Stimulated activated CD4-positive, alpha-beta T cell treated with anti-CD3 and anti-CD28 coated beads, TNF-alpha, amount 100 ng/mL, for 24 hours (primary cell): ENCODE measurements at regions not wholly inside any gene's neighbourhood (a gene's known extent, or its start where the extent isn't known, plus 50 kb on each side); places are given as distances from the start of the nearest gene placed in this dataset.

Experiments
- DNase-seq, 3 experiments: peaks; one replicate each; pipeline ENCODE4 v3.0.0-alpha.2; 2020; ENCODE audit warnings: low read depth in 3 of 3

- DNase-seq, result no peak
Measured at GRCh38 chr14:53464376-53464775, 311.3 kb upstream of the DDHD1 start.

GRCh38 chr14:53462931-53463778 lies 310.0 kb upstream of the DDHD1 start:
- DNase-seq, result no peak

- no peak for DNase-seq
Measured at GRCh38 chr14:53461858-53462257, 308.7 kb upstream of the DDHD1 start.

- no peak for DNase-seq
Measured at GRCh38 chr14:53460544-53460943, 307.4 kb upstream of the DDHD1 start.

- DNase-seq, result no peak
Measured at GRCh38 chr14:53458368-53458814, 305.3 kb upstream of the DDHD1 start.

- no peak for DNase-seq
Measured at GRCh38 chr14:53456931-53457330, 303.8 kb upstream of the DDHD1 start.

- DNase-seq, result no peak
Measured at GRCh38 chr14:53452005-53452673, 299.0 kb upstream of the DDHD1 start.

GRCh38 chr14:53450871-53451270 lies 297.7 kb upstream of the DDHD1 start:
- no peak for DNase-seq

- DNase-seq, result no peak
Measured at GRCh38 chr14:53448682-53449081, 295.6 kb upstream of the DDHD1 start.

- no peak for DNase-seq
Measured at GRCh38 chr14:53444677-53445312, 291.7 kb upstream of the DDHD1 start.

- DNase-seq, result no peak
Measured at GRCh38 chr14:53441789-53442188, 288.7 kb upstream of the DDHD1 start.

- DNase-seq, result no peak
Measured at GRCh38 chr14:53437858-53438257, 284.7 kb upstream of the DDHD1 start.

GRCh38 chr14:53432378-53432802 lies 279.3 kb upstream of the DDHD1 start:
- DNase-seq, result peak in 1 of 3 experiments; percentile 5

GRCh38 chr14:53430870-53431269 lies 277.7 kb upstream of the DDHD1 start:
- DNase-seq, result no peak

- DNase-seq, result no peak
Measured at GRCh38 chr14:53412819-53413675, 259.9 kb upstream of the DDHD1 start.

GRCh38 chr14:53411125-53411524 lies 258.0 kb upstream of the DDHD1 start:
- DNase-seq, result no peak

- no peak for DNase-seq
Measured at GRCh38 chr14:53409969-53410368, 256.8 kb upstream of the DDHD1 start.

- DNase-seq, result no peak
Measured at GRCh38 chr14:53409289-53409688, 256.2 kb upstream of the DDHD1 start.

- no peak for DNase-seq
Measured at GRCh38 chr14:53408175-53408879, 255.2 kb upstream of the DDHD1 start.

- no peak for DNase-seq
Measured at GRCh38 chr14:53406519-53406918, 253.4 kb upstream of the DDHD1 start.

GRCh38 chr14:53401646-53402045 lies 248.5 kb upstream of the DDHD1 start:
- DNase-seq, result no peak
